Fibroblast of lung (primary cell): ENCODE measurements at regions not wholly inside any gene's neighbourhood (a gene's known extent, or its start where the extent isn't known, plus 50 kb on each side); places are given as distances from the start of the nearest gene placed in this dataset.

Source experiments
- EZH2 ChIP-seq: IDR thresholded peaks from 2 replicates; pipeline ENCODE4 v1.5.1; 2012; ENCODE audit warnings: low read length, control low read depth, mild to moderate bottlenecking; ENCODE audit errors: missing control alignments
- TF ChIP-seq, protein P1 (sequence below), 2 donors: IDR thresholded peaks in 1 of 2; conservative IDR thresholded peaks in 1 of 2; 1 replicate in 1 of 2; 2 replicates in 1 of 2; pipeline ENCODE4 v1.5.1; 2011 to 2012; ENCODE audit warnings: low read length in 2 of 2, control low read depth in 1 of 2, inconsistent platforms in 1 of 2, low read depth in 1 of 2, mild to moderate bottlenecking in 1 of 2

DNA sequence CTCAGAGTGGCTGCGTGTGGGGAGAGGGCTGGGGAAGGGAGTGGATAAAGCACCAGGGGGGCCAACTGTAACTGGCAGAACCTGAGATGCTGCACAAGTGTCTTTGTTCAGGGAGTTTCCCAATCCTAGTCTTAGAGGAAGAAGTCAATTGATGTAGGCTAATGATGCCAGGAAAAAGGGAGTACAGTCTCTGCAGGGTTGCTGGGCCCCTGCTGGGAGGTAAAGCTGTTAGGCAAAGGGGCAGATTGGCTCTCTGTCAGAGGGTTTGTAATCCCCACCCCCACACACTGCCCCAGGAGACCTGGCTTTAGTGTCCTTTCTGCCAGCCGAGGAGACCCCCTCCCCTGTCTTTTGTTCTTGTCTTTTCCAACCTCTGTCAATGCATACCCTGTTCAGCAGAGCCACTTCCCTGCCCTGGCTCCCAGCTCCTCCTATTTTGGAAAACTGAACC lies 178.4 kb downstream of the KCNA5 start:
- no peak for TF ChIP-seq EZH2
- TF ChIP-seq, protein P1, sequence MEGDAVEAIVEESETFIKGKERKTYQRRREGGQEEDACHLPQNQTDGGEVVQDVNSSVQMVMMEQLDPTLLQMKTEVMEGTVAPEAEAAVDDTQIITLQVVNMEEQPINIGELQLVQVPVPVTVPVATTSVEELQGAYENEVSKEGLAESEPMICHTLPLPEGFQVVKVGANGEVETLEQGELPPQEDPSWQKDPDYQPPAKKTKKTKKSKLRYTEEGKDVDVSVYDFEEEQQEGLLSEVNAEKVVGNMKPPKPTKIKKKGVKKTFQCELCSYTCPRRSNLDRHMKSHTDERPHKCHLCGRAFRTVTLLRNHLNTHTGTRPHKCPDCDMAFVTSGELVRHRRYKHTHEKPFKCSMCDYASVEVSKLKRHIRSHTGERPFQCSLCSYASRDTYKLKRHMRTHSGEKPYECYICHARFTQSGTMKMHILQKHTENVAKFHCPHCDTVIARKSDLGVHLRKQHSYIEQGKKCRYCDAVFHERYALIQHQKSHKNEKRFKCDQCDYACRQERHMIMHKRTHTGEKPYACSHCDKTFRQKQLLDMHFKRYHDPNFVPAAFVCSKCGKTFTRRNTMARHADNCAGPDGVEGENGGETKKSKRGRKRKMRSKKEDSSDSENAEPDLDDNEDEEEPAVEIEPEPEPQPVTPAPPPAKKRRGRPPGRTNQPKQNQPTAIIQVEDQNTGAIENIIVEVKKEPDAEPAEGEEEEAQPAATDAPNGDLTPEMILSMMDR (conservative IDR thresholded peaks at IDR 0.05 in 1 of 2, IDR thresholded peaks at IDR 0.05 in 1 of 2; ENCODE audit: low read depth in 1 of 2, low read length in 2 of 2), result no peak
